CD1c-positive myeloid dendritic cell (primary cell): ENCODE measurements at regions not wholly inside any gene's neighbourhood (a gene's known extent, or its start where the extent isn't known, plus 50 kb on each side); places are given as distances from the start of the nearest gene placed in this dataset.
A peak's percentile ranks its signal among the peaks of the same experiment; 100 is the strongest.
"Not testable (repeated sequence)": the region's sequence is repeated elsewhere in the genome, so short reads cannot be mapped to it uniquely, and the experiment has no call there.

Experiments used
- DNase-seq: peaks from one replicate; pipeline ENCODE4 v3.0.0-alpha.2; 2016; ENCODE audit errors: extremely low spot score

GRCh38 chr5:119694284-119694683, 64.9 kb downstream of the FAM170A start:
- peak; percentile 13 for DNase-seq

- no peak for DNase-seq
Observed at GRCh38 chr5:119706049-119706448, 76.7 kb downstream of the FAM170A start.

DNA sequence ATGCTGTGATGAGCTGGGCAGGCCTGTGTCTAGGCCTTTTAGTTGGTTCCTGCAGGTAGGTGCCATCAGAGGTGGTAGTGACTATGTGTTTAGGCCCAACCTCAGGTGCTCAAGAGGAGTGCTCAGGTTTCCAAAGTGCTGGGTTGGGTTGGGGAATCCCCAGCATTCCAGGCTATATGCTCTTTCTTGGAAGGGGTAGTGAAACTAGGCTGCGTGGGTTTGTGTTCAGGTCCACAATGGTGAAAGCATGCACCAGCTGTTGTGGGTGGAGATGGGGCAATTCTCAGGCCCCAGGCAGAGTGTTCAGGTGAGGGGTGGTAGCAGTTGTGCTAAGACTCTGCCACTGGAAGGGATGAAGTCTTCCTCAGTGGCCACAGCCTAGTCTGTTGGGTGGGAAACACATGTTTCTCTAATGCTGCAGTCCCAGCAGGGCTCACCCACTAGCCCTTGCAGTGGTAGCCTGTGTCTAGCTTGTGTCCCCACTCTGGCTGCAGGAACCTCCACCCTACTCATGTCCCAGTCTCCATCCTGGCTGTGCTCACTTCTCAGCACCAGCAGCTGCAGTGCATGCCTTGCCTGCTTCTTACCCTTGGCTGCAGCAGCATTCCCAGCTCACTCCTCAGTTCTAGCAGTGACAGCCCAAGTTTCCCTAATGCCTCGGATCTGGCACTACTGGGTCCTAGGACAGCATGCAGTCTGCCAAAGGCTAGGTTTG, 78.9 kb downstream of the FAM170A start:
- peak; percentile 48 for DNase-seq

- no peak for DNase-seq
Observed at GRCh38 chr5:119721775-119722174, 92.4 kb downstream of the FAM170A start.

GRCh38 chr5:119725291-119725690, 95.9 kb downstream of the FAM170A start:
- not testable (repeated sequence) for DNase-seq

DNA sequence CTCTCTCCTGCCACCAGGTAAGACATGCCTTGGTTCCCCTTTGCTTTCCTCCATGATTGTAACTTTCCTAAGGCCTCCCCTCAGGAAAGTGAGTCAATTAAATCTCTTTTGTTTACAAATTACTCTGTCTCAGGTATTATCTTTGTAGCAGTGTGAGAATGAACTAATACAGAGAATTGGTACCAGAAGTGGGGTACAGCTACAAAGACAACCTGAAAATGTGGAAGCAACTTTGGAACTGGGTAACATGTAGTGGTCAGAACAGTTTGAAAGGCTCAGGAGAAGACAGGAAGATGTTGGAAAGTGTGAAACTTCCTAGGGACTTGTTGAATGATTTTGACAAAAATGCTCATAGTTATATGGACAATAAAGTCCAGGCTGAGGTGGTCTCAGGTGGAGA, 97.2 kb downstream of the FAM170A start:
- no peak for DNase-seq

- no peak for DNase-seq
Observed at GRCh38 chr5:119740225-119740624, 110.9 kb downstream of the FAM170A start.

- DNase-seq: no peak
Observed at GRCh38 chr5:119741691-119742090, 112.3 kb downstream of the FAM170A start.

DNA sequence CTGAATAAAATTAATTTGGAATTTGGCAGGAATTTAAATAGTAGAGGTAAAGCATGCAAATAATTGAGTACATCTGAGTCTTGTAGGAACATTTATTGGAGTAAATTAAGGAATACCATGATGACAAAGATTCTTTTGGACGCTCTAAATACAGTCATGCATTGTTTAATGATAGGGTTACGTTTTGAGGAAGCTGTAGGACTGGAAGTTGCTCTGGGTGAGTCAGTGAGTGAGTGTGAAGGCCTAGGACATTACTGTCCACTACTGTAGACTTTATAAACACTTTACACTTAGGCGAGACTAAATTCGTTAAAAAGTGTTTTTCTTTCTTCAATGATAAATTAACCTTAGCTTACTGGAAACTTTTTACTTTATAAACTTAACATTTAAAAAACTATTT, 113.0 kb downstream of the FAM170A start:
- DNase-seq: peak; percentile 3

- DNase-seq: peak; percentile 49
Observed at GRCh38 chr5:119743927-119744326, 114.6 kb downstream of the FAM170A start.

DNA sequence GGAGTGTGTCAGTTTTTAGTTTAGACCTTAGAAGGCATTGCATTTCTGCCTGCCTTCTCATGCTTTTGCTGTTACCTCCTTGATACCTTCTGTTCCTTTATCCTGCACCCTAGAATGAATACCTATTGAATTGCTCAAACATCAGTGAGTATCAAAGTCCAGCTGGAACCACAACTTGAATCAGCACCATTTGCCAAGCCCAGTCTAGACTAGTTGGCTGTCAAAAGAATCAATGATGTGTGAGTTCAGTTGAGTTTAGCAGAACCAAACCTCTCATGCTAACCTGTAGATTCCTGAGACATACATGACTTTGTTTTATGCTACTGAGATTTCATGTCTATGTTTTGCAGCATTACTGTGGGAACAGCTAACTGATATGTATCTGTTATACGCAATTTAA, 116.6 kb downstream of the FAM170A start:
- DNase-seq: no peak

- DNase-seq: no peak
Observed at GRCh38 chr5:119746984-119747383, 117.6 kb downstream of the FAM170A start.

- DNase-seq: no peak
Observed at GRCh38 chr5:119750887-119751733, 121.8 kb downstream of the FAM170A start.

DNA sequence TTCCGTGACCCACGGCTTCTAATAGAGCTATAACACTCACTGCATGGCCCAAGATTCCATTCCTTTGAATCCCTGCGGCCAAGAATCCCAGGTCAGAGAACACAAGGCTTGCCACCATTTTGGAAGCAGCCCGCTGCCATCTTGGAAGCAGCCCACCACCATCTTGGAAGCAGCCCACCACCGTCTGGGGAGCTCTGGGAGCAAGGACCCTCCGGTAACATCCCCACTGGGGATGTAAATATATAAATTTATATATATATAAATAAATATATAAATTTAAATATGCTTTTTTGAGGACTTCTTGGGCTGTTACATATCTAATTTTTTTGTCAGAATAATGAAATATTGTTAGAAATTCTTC, 122.4 kb downstream of the FAM170A start:
- no peak for DNase-seq

DNA sequence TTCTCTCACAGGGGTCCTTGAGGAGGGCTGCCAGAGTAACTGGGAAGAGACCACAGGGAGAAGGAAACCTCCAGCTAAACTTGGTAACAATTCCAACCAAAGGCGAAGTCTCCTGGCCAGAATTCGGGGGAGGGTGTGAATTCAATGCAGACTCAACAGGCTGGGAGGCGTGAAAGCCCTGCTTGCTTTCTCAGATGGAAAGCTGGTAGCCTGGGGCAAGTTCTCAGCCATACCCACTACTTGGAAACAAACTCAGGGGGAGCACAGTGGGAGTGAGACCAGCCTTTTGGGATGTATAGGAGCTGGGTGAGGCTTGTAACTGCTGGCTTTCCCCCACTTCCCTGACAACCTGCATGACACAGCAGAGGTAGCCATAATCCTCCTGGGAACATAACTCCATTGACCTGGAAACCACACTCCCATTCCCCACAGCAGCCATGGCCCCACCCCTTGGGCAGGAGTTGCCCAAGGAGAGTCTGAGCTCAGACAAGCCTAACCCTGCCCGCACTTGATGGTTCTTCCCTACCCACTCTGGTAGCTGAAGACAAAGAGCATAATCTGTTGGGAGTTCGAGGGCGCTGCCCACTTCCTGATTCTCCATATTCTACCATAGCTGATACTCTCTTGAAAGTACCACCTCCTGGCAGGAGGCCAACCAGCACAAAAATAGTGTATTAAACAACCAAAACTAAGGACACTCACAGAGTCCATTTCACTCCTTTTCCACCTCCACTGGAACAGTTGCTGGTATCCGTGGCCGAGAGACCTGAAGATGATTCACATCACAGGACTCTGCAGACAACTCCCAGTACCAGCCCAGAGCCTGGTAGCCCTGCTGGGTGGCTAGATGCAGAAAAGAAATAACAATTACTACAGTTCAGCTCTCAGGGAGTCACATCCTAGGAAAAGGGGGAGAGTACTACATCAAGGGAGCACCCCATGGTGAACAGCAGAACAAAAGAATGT, 123.8 kb downstream of the FAM170A start:
- DNase-seq: no peak

DNA sequence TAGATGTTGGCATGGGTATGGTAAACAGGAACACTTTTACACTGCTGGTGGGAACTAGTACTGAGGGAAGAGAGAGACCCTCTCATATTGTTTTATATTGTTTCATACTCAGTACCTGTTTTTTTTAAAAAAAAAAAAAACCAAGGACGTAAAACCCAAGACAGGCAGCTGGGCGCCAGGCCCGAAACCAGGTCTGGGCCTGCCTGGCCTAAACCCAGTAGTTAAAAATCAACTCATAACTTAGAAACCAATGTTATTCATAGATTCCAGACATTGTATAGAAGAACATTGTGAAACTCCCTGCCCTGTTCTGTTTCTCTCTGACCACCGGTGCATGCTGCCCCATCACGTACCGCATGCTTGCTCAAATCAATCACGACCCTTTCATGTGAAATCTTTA, 125.5 kb downstream of the FAM170A start:
- DNase-seq: not testable (repeated sequence)

GRCh38 chr5:119757276-119757675, 127.9 kb downstream of the FAM170A start:
- DNase-seq: no peak

DNA sequence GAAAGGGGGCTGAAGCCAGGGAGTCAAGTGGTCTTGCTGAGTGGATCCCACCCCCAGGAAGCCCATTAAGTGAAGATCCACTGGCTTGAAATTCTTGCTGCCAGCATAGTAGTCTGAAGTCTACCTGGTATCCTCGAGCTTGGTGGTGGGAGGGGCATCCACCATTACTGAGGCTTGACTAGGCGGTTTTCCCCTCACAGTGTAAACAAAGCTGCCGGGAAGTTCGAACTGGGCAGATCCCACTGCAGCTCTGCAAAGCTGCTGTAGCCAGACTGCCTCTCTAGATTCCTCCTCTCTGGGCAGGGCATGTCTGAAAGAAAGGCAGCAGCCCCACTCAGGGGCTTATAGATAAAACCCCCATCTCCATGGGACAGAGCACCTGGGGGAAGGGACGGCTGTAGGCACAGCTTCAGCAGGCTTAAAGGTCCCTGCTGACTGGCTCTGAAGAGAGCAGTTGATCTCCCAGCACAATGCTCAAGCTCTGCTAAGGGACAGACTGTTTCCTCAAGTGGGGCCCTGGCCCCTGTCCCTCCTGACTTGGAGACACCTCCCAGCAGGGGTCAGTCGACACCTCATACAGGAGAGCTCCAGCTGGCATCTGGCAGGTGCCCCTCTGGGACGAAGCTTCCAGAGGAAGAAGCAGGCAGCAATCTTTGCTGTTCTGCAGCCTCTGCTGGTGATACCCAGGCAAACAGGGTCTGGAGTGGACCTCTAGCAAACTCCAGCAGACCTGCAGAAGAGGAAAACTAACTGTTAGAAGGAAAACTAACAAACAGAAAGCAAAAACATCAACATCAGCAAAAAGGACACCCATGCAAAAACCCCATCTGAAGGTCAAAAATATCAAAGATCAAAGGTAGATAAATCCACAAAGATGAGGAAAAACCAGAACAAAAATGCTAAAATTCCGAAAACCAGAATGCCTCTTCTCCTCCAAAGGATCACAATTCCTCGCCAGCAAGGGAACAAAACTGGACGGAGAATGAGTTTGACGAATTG, 140.6 kb downstream of the FAM170A start:
- DNase-seq: not testable (repeated sequence)

DNA sequence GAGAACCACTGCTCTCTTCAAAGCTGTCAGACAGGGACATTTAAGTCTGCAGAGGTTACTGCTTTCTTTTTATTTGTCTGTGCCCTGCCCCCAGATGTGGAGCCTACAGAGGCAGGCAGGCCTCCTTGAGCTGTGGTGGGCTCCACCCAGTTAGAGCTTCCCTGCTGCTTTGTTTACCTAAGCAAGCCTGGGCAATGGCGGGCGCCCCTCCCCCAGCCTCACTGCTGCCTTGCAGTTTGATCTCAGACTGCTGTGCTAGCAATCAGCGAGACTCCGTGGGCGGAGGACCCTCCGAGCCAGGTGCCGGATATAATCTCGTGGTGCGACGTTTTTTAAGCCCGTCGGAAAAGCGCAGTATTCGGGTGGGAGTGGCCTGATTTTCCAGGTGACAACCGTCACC, 150.8 kb downstream of the FAM170A start:
- DNase-seq: not testable (repeated sequence)

DNA sequence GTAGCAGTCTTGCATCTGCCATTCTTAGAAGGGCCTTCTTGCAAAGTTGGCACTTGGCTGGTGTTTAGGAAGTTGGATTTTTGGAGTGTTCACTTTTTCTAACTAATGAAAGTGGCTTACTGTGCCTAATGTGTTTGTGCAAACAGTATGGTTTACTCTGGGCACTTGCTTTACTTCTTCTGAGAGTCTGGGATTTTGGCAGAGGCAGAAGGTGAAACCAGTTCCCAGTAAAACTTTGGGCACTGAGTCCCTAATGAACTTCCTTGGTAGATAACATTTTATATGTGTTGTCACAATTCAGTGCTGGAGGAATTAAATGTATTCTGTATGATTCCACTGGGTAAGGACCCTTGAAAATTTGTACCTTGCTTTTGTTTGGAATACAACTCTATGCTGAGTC, 155.7 kb downstream of the FAM170A start:
- DNase-seq: no peak
